VCaP (cell line): ENCODE measurements at regions not wholly inside any gene's neighbourhood (a gene's known extent, or its start where the extent isn't known, plus 50 kb on each side); places are given as distances from the start of the nearest gene placed in this dataset.

Source experiments
- H3K27ac ChIP-seq: fragments of 450-650 bp; 2 replicates; pipeline ENCODE4 v1.5.1; 2017
- TF ChIP-seq, protein P1 (sequence below): fragments of 450-650 bp; conservative IDR thresholded peaks from 2 replicates; pipeline ENCODE4 v1.5.1; 2017; ENCODE audit warnings: mild to moderate bottlenecking, moderate library complexity

DNA sequence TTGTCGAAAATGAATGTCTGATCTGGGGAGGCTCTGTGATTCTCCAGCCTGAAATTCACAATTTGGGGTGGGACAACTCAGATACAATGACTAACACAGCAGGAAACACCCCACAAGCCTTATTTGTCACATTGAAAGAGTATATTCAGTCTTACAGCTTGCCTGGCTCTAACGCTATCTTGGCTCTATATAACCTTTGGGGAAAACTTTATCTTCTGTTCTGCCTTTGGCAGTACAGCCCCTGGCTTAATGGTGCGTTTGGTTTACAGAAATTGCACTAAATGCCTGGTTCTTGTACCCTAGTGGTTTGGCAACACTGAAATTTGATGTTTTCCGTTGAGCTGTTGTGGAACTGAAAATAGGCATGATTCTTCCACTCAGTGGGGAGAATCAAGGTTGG lies 178.1 kb upstream of the VEGFC start:
- TF ChIP-seq, protein P1, sequence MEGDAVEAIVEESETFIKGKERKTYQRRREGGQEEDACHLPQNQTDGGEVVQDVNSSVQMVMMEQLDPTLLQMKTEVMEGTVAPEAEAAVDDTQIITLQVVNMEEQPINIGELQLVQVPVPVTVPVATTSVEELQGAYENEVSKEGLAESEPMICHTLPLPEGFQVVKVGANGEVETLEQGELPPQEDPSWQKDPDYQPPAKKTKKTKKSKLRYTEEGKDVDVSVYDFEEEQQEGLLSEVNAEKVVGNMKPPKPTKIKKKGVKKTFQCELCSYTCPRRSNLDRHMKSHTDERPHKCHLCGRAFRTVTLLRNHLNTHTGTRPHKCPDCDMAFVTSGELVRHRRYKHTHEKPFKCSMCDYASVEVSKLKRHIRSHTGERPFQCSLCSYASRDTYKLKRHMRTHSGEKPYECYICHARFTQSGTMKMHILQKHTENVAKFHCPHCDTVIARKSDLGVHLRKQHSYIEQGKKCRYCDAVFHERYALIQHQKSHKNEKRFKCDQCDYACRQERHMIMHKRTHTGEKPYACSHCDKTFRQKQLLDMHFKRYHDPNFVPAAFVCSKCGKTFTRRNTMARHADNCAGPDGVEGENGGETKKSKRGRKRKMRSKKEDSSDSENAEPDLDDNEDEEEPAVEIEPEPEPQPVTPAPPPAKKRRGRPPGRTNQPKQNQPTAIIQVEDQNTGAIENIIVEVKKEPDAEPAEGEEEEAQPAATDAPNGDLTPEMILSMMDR: no peak
- H3K27ac ChIP-seq: no peak overlapping the region

DNA sequence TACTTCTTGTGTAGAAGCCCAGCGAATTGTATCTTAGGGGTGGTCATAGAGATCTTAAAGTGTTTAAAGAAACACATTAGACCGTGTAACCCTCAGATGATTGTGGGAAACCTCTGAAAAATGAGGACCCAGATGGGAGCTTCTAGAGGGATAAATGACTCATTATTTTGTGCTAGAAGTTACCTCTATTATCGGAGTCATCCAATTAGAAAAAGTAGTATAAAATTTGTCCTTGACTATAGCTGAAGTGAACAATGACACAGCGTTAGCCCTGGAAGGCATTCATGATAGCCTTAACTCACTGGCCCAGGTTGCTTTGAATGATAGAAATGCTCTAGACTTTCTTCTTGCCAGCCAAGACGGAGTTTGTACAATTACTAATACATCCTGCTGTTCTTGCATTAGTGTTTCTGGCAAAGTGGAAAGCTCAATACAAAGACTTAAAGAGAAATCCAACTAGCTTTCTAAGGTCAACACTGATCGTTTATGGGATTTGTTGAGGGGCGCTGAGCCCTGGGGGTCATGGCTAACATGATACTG lies 178.9 kb upstream of the VEGFC start:
- TF ChIP-seq, protein P1: no peak
- no peak overlapping the region for H3K27ac ChIP-seq

DNA sequence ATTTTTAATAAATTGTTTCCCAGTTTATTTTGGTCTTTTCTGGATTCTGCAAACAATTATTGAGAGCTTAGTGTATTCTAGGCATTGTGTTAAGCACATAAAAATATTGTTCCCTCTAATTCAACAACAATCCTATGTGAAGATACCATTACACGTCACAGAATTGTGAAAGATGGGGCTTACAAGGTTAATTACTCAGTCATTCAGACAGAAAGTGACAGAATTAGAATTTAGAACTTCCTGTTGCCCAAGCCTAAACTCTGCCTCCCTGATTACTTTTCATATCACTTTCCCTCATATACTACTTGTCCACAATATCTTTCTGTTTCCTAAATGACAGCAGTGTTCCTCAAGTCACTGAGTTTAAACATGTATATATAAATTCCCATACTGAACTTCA lies 186.7 kb upstream of the VEGFC start:
- no peak overlapping the region for H3K27ac ChIP-seq
- TF ChIP-seq, protein P1: no peak

DNA sequence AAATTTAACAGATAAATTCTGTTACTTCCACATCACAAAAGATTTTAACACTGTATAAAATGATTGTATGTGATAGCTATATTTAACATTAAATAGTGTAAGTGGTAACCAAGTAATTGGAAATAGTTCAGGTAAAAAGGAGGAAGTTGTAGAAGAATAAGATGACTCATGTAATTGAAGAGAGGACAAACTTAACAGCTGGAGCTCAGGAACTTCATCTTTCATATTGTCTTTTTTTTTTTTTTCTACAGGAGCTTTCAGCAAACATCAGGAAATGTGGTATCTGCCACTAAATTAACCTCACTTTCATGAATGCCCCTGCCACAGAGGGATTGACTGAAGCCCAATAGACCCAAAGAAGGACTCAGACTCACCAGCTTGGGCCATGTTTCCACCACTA lies 188.4 kb upstream of the VEGFC start:
- H3K27ac ChIP-seq: no peak overlapping the region
- TF ChIP-seq, protein P1: no peak

DNA sequence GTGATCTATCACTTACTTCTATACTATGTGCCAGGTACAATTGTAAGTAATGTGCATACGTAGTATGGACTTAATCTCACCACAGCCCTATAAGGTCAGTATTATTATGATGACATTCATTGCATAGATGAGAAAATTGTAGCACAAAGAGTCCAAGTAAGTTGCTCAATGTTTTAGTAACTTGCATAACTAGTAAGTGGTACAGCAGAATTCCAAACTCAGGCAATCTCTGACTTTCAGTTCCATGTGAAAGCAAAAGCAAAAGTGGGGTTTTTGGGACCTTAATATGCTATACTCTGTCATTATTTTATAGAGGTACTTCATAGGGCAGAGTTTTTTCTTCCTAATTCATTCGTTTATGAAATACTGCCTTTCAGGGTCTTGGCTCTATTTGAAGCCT lies 188.8 kb upstream of the VEGFC start:
- TF ChIP-seq, protein P1: no peak
- no peak overlapping the region for H3K27ac ChIP-seq

DNA sequence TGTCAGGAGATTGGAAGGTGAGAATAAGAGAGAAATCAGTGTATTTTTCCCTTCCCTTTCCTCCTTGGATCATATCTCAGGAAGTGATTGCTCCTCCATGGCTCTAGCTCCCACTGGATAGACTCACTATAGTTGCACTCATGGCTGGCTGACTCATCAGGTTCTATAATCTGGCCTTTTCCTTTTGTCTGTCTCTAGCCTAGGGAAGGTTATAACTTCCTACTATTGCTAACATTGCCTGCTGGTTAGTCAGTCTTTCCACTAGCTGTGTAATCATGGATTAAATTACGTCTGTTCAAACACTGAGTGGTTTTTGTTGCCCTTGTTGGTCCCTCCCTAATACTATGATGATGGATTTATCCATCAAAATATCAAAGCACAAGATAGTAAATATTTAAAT lies 195.5 kb upstream of the VEGFC start:
- TF ChIP-seq, protein P1: no peak
- H3K27ac ChIP-seq: no peak overlapping the region

DNA sequence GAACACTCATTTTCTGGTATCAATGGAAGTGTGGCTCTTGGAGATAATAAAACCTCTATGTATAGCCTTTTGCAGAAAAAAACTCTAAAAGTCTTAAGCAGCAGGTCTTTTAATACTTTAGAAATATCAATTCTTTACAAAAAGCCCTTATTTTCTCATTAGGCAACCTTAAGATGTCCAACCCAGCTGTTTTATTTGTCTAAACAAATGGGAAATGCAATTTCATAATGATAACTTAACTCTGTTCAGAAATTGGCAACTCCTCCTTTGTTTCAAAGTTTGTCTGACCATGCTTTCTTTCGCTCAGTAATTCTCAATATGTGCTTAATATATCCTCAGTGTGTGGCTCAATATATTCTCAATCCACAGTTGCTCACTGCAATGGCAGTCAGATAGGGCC lies 196.5 kb upstream of the VEGFC start:
- H3K27ac ChIP-seq: no peak overlapping the region
- TF ChIP-seq, protein P1: no peak
